ENCODE measurements at regions not wholly inside any gene's neighbourhood (a gene's known extent, or its start where the extent isn't known, plus 50 kb on each side); places are given as distances from the start of the nearest gene placed in this dataset.
"Not testable (repeated sequence)": the region's sequence is repeated elsewhere in the genome, so short reads cannot be mapped to it uniquely, and the experiment has no call there.

DNA sequence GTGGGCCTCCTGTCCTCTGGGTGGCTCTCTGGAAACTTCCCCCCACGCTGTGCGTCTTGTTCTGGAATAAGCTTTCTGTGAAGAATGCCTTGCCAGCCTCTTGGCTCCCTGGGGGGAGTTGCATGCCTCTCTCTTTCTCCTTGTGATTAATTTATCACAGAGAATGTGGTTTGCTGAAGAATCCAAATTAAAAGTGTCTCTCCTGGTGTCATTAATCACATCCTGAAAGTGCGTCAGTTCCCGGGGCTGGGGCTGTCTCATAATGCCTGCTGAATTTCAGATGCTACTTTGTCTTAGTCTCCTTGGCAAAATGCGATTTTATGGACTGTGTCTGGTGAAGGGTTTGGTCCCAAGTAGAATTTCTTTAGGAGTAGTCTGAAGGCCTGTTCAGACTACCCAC lies 787.7 kb upstream of the TMEM132C start:
- DNase-seq (ENCODE audit: missing footprints) (no peak), ATAC-seq (no peak)
- intact Hi-C loops (cut with DNase I) = no loop called here

DNA sequence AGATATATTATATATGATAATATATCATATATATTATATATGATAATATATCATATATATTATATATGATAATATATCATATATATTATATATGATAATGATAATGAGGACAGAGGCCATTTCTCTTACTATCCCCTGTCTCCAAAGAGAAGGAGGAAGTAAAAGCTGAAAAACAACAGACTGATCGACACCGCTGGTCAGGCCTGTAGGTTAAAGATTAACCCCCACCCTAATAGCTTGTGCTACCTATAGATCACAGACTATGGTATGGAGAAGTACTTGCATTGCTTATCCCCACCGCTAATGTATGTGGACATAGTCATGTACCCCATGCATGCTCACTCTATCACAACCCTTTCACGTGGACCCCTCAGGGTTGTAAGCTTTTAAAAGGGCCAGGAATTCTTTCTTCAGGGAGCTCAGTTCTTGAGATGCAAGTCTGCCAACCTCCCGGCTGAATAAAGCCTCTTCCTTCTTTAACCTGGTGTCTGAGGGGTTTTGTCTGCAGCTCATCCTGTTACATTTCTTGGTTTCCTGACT lies 786.1 kb upstream of the TMEM132C start:
- no peak for DNase-seq (ENCODE audit: missing footprints)
- no peak for ATAC-seq
- intact Hi-C loops (cut with DNase I) = no loop called here

DNA sequence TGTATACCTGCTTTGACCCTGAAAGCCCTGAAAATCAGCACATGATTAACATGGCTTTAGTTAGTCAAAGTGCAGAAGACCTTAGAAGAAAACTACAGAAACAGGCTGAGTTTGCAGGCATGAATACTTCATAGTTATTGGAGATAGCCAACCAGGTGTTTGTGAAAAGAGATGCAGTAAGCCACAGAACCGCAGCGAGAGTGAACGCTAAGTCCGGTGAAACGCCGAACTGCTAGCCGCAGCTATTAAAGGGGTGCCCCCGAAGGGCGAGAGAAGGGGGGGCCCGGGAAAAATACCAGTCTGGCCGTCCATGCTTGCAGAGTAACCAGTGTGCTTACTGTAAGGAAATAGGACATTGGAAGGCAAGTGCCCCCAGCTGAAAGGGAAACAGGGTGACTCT lies 784.0 kb upstream of the TMEM132C start:
- intact Hi-C loops (cut with DNase I) = no loop called here
- no peak for DNase-seq (ENCODE audit: missing footprints)
- ATAC-seq = no peak

DNA sequence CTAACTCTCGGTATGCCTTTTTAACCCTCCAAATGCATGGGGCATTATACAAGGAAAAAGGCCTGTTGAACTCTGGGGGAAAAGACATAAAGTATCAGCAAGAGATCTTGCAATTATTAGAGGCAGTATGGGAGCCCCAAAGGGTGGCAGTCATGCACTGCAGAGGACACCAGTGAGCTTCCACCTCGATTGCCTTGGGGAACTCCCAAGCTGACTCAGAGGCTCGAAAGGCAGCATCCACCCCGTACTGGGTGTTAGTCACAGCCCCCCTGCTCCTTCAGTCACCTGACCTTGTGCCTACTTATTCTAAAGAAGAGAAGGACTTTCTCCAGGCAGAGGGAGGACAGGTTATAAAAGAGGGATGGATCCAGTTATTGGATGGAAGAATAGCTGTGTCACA lies 781.4 kb upstream of the TMEM132C start:
- ATAC-seq (no peak), DNase-seq (ENCODE audit: missing footprints) (no peak)
- intact Hi-C loops (cut with DNase I) = no loop called here

DNA sequence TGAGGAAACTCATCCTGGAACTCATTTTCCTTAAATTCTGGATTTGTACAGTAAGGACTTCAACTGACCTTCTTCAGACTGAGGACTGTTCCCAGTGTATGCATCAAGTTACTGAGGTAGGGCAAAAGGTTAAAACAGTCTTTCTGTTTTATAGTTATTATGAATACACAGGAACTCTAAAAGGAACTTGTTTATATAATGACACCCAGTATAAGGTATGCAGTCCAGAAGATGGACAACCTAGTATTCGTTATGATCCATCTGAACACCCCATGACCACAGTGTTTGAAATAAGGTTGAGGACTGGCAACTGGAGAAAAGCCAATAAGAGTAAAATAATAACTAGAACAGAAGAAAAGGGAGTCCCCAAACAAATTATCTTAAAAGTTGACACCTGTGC lies 779.9 kb upstream of the TMEM132C start:
- intact Hi-C loops (cut with DNase I) = no loop called here

DNA sequence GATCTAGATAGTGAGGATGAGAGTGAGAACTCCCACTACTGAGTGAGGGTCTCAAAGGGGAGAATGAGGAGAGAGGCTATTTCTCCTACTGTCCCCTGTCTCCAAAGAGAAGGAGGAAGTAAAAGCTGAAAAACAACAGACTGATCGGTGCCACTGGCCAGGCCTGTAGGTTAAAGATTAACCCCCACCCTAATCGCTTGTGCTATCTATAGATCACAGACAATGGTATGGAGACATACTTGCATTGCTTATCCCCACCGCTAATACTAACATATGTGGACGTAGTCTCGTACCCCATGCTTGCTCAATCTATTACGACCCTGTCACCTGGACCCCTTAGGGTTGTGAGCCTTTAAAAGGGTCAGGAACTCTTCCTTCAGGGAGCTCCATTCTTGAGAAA lies 777.9 kb upstream of the TMEM132C start:
- no peak for DNase-seq (ENCODE audit: missing footprints)
- ATAC-seq = no peak
- intact Hi-C loops (cut with DNase I) = no loop called here

More for the DNA sequence above, 779.9 kb upstream of the TMEM132C start:
- no peak for DNase-seq (ENCODE audit: missing footprints)
- ATAC-seq = no peak

DNA sequence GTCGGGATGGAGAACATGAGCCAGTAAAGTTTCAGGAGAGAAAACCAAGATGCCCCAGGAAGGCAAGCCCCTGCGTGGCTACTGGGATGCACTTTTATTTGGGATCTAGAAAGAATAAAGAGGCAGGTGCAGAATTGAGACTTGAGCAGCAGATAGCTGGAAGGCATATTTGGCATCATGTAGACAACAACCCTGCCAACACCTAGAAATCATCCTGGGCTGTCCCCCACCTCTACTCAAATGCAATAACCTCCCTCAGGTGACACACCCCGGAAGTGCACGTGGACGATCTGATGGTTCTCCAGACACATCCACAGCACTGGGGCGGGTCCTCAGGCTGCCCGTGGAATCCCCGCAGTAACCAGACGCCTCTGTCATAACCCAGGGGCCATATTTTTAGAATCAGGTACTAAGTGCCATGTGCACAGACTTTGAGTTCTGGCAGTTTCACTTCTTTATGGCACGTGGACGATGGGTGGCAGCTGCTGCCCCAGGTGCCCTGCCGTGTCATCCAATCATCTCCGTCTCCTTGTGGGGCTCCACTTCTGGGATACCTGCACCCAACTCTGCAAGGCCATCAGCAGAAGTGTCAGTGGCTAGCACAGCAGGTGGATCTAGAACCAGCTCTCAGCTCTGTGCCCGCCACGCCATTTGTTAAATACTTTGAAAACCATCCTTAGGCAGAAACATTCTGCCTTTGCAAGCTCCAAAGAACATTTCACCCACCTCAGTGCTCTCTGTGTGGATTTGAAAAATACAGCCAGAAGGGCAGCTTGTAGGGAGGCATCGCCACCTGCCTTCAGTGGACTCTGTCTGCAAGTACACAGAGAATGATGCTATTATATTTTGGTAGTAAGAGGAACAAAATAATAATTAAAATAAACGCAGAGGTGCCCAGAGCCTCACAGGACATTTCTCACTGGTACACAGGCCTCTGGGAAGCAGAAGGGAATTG lies 771.7 kb upstream of the TMEM132C start:
- ATAC-seq (no peak), DNase-seq (ENCODE audit: missing footprints) (no peak)
- intact Hi-C loops (cut with DNase I) = no loop called here

DNA sequence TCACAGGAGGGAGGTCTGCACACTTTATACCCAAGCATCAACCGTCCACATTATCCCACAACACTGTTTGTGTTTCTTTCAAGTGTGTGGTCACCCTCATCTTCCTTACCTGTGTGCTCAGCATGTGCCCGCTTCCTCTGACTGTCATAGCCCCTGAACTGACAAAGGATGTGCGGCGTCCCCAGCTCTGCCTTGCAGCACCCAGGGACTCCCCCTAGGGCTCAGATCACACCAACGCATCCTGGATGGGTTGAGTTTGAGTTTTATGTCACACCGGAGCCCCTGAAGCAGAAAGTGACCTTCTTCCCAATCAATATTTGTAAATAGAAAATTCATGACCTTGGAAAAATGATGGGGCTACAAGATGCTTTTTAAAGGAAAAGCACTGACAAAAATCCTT lies 770.7 kb upstream of the TMEM132C start:
- DNase-seq (ENCODE audit: missing footprints) (no peak), ATAC-seq (no peak)
- intact Hi-C loops (cut with DNase I) = no loop called here

DNA sequence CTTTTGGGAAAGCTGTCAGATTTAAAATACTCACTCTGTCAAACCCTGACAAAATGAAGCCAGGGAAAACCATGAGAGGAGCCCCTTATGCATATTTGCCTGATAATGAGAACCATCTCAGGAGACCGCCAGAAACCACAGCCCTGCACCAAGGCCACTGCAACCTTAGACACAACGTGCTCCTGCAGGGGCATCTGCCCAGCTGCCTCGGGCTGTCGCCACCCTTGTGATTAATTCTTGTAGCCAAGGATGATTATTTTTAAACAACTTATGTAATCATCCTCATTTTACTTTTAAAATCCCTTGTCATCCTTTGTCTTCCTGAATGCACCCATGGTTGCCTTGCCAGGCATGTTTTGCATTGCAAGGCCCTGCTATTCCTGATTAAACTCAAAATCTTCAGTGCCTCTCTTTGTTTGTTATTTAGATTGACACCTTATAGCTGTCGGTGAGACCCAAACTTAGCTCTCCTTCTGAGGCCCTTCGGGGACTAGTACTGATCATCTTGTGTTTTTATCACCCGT lies 766.4 kb upstream of the TMEM132C start:
- no peak for DNase-seq (ENCODE audit: missing footprints)
- no peak for ATAC-seq
- intact Hi-C loops (cut with DNase I) = no loop called here

DNA sequence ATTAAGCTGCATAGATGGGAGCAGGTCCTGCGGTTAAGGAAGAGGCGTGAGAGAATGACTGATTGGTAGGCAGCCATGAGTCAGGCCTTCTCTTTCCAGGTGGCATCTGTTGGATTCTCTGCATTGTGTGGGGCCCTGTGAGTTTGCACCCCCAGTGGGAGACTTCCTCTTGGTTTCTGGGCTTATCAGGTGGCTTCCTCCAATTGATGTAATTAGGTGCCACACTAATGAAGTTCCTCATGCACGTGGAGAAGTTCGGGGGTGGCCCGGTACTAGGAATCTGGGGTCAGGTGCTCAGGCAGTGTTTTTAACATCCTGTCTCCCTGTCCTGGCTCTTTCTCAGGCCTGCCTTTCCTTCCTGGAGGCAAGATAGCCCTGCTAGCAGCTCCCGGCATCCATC lies 765.1 kb upstream of the TMEM132C start:
- DNase-seq (ENCODE audit: missing footprints) = no peak
- no peak for ATAC-seq
- intact Hi-C loops (cut with DNase I) = no loop called here

DNA sequence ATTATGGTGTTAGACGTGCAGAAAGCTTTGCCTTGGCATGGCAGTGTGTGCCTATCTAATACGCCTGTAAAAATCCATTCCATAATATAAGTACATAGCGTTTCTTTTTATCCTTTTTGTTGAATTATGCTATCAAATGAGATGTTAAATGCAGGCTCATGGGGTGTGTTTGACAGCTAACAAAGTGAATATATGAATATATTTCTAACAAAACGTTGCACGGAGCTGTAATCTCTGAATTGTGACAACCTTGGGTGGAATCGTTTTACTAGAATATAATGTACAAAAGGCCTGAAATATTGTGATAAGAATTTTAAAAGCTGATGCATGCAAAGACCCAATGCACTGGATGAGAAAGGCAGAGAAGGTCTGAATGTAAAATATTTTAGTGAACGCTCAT lies 763.7 kb upstream of the TMEM132C start:
- intact Hi-C loops (cut with DNase I) = no loop called here
- DNase-seq (ENCODE audit: missing footprints) (no peak), ATAC-seq (no peak)

DNA sequence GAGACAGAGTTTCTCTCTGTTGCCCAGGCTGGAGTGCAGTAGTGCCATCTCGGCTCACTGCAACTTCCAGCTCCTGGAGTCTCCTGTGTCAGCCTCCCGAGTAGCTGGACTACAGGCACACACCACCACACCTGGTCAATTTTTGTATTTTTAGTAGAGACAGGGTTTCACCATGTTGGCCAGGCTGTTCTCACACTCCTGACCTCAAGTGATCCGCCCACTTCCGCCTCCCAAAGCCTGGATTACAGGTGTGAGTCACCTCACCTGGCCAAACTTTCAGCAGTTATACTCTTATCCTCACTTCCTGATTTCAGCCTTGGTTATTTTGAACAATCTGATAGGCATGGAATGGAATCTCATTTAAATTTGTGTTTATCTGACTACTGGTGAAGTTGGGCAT lies 763.0 kb upstream of the TMEM132C start:
- DNase-seq (ENCODE audit: missing footprints); intact Hi-C loops (cut with DNase I); ATAC-seq: not testable (repeated sequence)

DNA sequence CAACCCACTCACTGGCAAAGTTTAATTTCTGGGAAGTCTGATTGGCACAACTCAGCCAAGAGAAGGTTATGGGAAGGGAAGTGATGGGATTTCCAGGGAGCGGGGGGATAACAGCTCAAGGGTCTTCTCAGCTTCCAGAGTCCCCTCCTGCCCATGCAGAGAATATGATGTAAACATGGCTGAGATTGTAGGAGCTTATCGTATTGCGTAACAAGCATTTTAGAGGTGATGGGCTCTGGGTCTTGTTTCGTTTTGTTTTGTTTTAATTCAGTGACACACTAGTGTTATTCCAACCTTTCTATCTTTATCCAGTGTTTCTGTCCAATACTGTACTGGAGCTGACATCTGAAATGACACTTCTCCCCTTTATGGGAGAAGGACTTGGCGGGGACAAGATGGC lies 762.1 kb upstream of the TMEM132C start:
- no peak for ATAC-seq

DNA sequence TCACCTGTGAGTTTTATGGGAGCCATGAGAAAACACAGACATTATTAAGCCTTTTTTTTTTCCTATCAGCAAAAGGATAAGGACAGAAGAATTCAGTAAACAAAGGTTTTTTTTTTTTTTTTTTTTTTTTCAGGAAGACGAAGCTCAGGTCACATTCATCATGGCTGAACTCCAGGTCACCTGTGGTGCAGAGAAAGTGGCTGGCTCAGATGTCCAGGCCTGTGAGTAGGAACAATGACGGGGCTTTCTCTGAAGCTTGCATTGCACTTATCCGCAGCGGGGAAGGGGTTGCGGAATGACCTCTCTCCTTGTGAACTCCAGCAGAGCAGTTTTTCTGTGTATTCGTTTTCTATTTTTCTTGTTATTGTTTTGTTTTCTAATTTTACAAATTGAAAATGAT lies 759.6 kb upstream of the TMEM132C start:
- intact Hi-C loops (cut with DNase I) = no loop called here
- DNase-seq (ENCODE audit: missing footprints) (no peak), ATAC-seq (no peak)

More for the DNA sequence above, 762.1 kb upstream of the TMEM132C start:
- no peak for DNase-seq (ENCODE audit: missing footprints)
- intact Hi-C loops (cut with DNase I) = no loop called here

DNA sequence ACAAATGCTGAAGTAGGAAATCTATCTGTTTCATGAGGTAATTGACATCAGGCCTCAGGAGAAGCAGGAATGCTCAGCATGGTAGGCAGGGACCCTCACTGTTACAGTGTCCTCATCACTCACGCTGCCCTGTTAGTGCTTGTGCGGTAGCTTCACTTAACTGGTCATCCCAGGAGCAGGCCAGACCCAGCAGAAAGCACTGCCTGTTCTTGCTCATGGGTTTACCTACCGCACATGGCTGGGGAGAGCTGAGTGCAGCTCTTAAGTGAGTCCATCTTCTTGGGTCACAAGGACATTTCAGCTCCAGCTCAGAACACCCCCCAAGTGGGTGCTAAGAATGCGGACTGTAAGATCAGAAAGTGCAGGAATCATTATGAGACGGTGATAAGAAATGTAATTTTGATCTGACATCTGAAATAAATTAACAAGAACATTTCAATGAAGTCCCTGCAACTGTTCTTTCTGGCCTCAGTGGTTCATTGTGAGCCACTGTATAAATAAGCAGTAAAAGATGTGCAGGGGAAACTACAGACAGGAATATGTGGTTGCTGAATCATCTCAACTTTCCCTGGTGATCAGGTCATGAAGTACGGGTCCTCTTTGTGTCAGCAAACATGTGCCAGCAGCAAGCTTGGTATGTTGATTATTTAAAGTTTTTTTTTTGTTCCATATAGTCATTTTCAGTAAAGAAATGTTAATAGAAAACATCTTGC lies 757.7 kb upstream of the TMEM132C start:
- intact Hi-C loops (cut with DNase I) = no loop called here
- DNase-seq (ENCODE audit: missing footprints) = no peak
- no peak for ATAC-seq

DNA sequence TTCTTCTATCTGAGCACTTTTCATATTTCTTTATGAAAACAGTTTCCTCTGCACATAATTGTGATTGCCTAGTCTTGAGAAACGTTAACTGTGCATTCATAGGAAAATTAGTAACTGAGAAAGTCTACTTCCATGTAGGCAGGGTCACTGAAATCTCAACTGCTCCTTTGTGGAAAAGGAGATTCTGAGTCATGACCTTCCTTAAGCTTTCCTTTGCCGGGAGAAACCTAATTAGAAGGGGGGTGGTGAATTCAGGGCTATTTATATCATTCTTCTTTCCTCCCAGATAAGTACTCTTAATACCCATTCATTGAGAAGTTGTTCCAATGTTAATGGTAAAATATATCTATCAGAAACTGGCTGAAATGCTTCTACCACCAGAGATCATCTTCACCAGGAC lies 751.0 kb upstream of the TMEM132C start:
- no peak for ATAC-seq
- DNase-seq (ENCODE audit: missing footprints) = no peak
- intact Hi-C loops (cut with DNase I) = no loop called here

DNA sequence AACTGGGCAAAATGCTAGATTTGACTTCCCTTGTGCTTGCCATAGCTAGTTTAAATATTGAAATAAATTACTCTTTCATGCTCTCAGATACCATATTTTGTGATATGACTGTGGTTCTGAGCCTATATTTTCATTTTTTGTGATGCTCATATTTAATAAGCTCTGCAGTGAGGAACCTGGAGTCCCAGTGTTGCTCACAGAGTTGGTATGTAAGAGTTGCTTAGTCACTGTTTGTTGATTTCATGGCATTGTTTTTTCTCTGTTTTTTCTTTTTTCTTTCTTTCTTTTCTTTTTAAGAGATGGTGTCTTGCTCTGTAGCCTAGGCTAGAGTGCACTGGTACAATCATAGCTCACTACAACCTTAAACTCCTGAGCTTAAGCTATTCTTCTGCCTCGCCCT lies 750.5 kb upstream of the TMEM132C start:
- no peak for ATAC-seq
- no peak for DNase-seq (ENCODE audit: missing footprints)
- intact Hi-C loops (cut with DNase I) = no loop called here

DNA sequence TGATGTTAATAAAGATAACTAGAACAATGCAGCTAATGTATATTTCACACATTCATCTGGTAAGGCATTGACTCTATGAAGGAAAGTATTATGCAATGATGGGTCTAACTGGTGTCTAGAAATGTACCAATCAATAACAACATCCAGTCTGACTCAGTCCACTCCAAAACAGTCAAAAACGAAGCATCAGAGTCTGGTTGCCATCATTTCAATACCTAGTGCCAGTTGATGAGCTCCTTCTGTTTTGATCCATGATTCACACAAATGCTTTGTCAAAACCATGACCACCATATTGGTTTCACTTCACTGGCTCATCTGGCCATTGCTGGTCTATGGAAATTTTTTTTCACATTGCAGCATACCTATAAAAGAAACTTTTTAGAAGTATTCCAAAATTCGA lies 747.2 kb upstream of the TMEM132C start:
- intact Hi-C loops (cut with DNase I) = no loop called here
- ATAC-seq (no peak), DNase-seq (ENCODE audit: missing footprints) (no peak)

DNA sequence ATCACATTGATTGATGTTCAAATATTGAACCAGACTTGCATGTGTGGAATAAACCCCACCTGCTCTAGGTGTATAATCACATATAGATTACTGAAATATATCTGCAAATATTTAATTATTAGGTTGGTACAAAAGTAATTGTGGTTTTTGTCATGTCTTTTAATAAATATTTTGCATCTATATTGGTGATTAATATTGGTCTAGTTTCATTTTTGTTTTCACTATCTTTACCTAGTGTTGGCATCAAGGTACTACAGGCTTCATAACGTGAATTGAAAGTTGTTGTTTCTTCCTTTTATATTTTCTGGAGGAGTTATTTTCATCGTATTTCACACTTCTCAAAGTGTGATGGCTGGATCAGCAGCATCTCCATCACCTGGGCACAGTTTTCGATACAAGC lies 740.0 kb upstream of the TMEM132C start:
- ATAC-seq = no peak
- intact Hi-C loops (cut with DNase I) = no loop called here
- DNase-seq (ENCODE audit: missing footprints) = no peak

DNA sequence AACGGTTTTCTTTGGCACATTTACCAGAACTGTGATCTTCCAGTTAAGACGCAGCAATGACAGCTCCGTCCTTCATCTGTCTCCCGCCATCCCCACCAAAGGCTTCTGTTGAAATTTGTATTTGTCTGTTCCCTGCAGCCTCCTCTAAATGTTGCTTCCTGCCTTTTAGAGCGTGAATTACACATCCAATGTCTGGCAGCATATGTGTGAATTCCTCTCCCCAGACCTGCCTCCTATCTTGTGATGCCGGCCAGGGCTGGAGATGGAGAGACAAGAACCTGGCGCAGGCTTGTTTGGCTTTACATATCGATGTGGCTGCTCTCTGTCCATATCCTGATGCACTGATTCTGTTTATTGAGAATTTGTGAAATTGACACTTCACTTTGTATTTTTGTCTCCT lies 738.4 kb upstream of the TMEM132C start:
- no peak for DNase-seq (ENCODE audit: missing footprints)
- no peak for ATAC-seq
- intact Hi-C loops (cut with DNase I) = no loop called here
